ENCODE measurements at regions not wholly inside any gene's neighbourhood (a gene's known extent, or its start where the extent isn't known, plus 50 kb on each side); places are given as distances from the start of the nearest gene placed in this dataset.

GRCh38 chr13:73281746-73282145 is 222.9 kb downstream of the KLF5 start:
- DNase-seq (ENCODE audit: low read depth in 2 of 2, low spot score in 1 of 2) = no peak

GRCh38 chr13:73278186-73278585 is 219.4 kb downstream of the KLF5 start:
- DNase-seq (ENCODE audit: low read depth in 2 of 2, low spot score in 1 of 2) = no peak

- no peak for DNase-seq (ENCODE audit: low read depth in 2 of 2, low spot score in 1 of 2)
These were observed 216.4 kb downstream of the KLF5 start for GRCh38 chr13:73275163-73275562.

GRCh38 chr13:73274147-73274546 is 215.3 kb downstream of the KLF5 start:
- no peak for DNase-seq (ENCODE audit: low read depth in 2 of 2, low spot score in 1 of 2)

GRCh38 chr13:73273745-73274144 is 214.9 kb downstream of the KLF5 start:
- no peak for DNase-seq (ENCODE audit: low read depth in 2 of 2, low spot score in 1 of 2)

GRCh38 chr13:73273276-73273675 is 214.5 kb downstream of the KLF5 start:
- no peak for DNase-seq (ENCODE audit: low read depth in 2 of 2, low spot score in 1 of 2)

- no peak for DNase-seq (ENCODE audit: low read depth in 2 of 2, low spot score in 1 of 2)
These were observed 214.0 kb downstream of the KLF5 start for GRCh38 chr13:73272831-73273230.

- no peak for DNase-seq (ENCODE audit: low read depth in 2 of 2, low spot score in 1 of 2)
These were observed 209.5 kb downstream of the KLF5 start for GRCh38 chr13:73268306-73268705.

- no peak for DNase-seq (ENCODE audit: low read depth in 2 of 2, low spot score in 1 of 2)
These were observed 207.9 kb downstream of the KLF5 start for GRCh38 chr13:73266640-73267180.

- DNase-seq (ENCODE audit: low read depth in 2 of 2, low spot score in 1 of 2) = no peak
These were observed 204.2 kb downstream of the KLF5 start for GRCh38 chr13:73262862-73263627.

- no peak for DNase-seq (ENCODE audit: low read depth in 2 of 2, low spot score in 1 of 2)
These were observed 203.0 kb downstream of the KLF5 start for GRCh38 chr13:73261739-73262216.

GRCh38 chr13:73259061-73260017 is 200.5 kb downstream of the KLF5 start:
- DNase-seq (ENCODE audit: low read depth in 2 of 2, low spot score in 1 of 2) = no peak

- no peak for DNase-seq (ENCODE audit: low read depth in 2 of 2, low spot score in 1 of 2)
These were observed 199.6 kb downstream of the KLF5 start for GRCh38 chr13:73258406-73258805.

GRCh38 chr13:73254827-73255226 is 196.0 kb downstream of the KLF5 start:
- DNase-seq (ENCODE audit: low read depth in 2 of 2, low spot score in 1 of 2) = no peak

GRCh38 chr13:73251626-73252265 is 192.9 kb downstream of the KLF5 start:
- DNase-seq (ENCODE audit: low read depth in 2 of 2, low spot score in 1 of 2) = no peak

GRCh38 chr13:73250061-73250460 is 191.3 kb downstream of the KLF5 start:
- no peak for DNase-seq (ENCODE audit: low read depth in 2 of 2, low spot score in 1 of 2)

GRCh38 chr13:73248711-73249580 is 190.1 kb downstream of the KLF5 start:
- DNase-seq (ENCODE audit: low read depth in 2 of 2, low spot score in 1 of 2) = no peak

GRCh38 chr13:73248154-73248553 is 189.3 kb downstream of the KLF5 start:
- no peak for DNase-seq (ENCODE audit: low read depth in 2 of 2, low spot score in 1 of 2)

GRCh38 chr13:73245246-73245645 is 186.4 kb downstream of the KLF5 start:
- no peak for DNase-seq (ENCODE audit: low read depth in 2 of 2, low spot score in 1 of 2)

GRCh38 chr13:73244467-73244866 is 185.7 kb downstream of the KLF5 start:
- no peak for DNase-seq (ENCODE audit: low read depth in 2 of 2, low spot score in 1 of 2)

Data from stimulated activated CD8-positive, alpha-beta memory T cell treated with anti-CD3 and anti-CD28 coated beads, Interleukin-4, amount 100 ng/mL, for 4 hours (primary cell).